AG04449 (cell line): ENCODE measurements at regions not wholly inside any gene's neighbourhood (a gene's known extent, or its start where the extent isn't known, plus 50 kb on each side); places are given as distances from the start of the nearest gene placed in this dataset.

Experiments used
- CTCF ChIA-PET: fragments of 350-600 bp; formaldehyde crosslinking; extraction: SDS; loops from one replicate; lab custom pipeline; 2021; ENCODE audit warnings: antibody characterized with exemption; lab: Yijun Ruan, JAX
- POLR2A ChIA-PET: fragments of 400-600, 350-600 bp; formaldehyde crosslinking; extraction: SDS; loops from one replicate; lab custom pipeline; 2020; ENCODE audit warnings: antibody characterized with exemption, inconsistent platforms; lab: Yijun Ruan, JAX
- DNase-seq: peaks from one replicate; pipeline ENCODE4 v3.0.0-alpha.2; 2010; ENCODE audit warnings: low read depth, low spot score
- H3K4me3 ChIP-seq: 2 replicates; pipeline ENCODE4 v1.5.1; 2011; ENCODE audit warnings: low read depth, mild to moderate bottlenecking, control low read depth, low read length
- CTCF ChIP-seq: IDR thresholded peaks from one replicate; pipeline ENCODE4 v1.5.1; 2011; ENCODE audit warnings: mild to moderate bottlenecking, moderate library complexity, low read length, control low read depth, inconsistent platforms; ENCODE audit not compliant: insufficient read depth; ENCODE audit errors: missing control alignments

GRCh38 chr13:88866195-88866594 lies 1195.0 kb downstream of the SLITRK5 start:
- POLR2A ChIA-PET = no interaction called here
- no peak for DNase-seq
- CTCF ChIA-PET = no interaction called here
- H3K4me3 ChIP-seq = no peak overlapping the region
- no peak for TF ChIP-seq CTCF

GRCh38 chr13:88883741-88884140 lies 1212.6 kb downstream of the SLITRK5 start:
- H3K4me3 ChIP-seq = no peak overlapping the region
- TF ChIP-seq CTCF = no peak
- POLR2A ChIA-PET = no interaction called here
- CTCF ChIA-PET = no interaction called here
- DNase-seq = no peak

GRCh38 chr13:88887045-88887662 lies 1216.0 kb downstream of the SLITRK5 start:
- ChIA-PET CTCF (no interaction called here), POLR2A (no interaction called here)
- no peak overlapping the region for H3K4me3 ChIP-seq
- no peak for TF ChIP-seq CTCF
- no peak for DNase-seq

- CTCF ChIA-PET = no interaction called here
- H3K4me3 ChIP-seq = no peak overlapping the region
- DNase-seq = no peak
- POLR2A ChIA-PET = no interaction called here
- TF ChIP-seq CTCF = no peak
These were observed 1224.2 kb downstream of the SLITRK5 start for GRCh38 chr13:88895261-88895941.

GRCh38 chr13:88896466-88896865 lies 1225.3 kb downstream of the SLITRK5 start:
- DNase-seq = no peak
- ChIA-PET POLR2A (no interaction called here), CTCF (no interaction called here)
- H3K4me3 ChIP-seq = no peak overlapping the region
- TF ChIP-seq CTCF = no peak

- TF ChIP-seq CTCF = no peak
- POLR2A ChIA-PET = no interaction called here
- CTCF ChIA-PET = no interaction called here
- no peak for DNase-seq
- H3K4me3 ChIP-seq = no peak overlapping the region
These were observed 1237.8 kb downstream of the SLITRK5 start for GRCh38 chr13:88908961-88909441.
